Activated naive CD8-positive, alpha-beta T cell treated with anti-CD3 and anti-CD28 coated beads for 36 hours (primary cell): ENCODE measurements at regions not wholly inside any gene's neighbourhood (a gene's known extent, or its start where the extent isn't known, plus 50 kb on each side); places are given as distances from the start of the nearest gene placed in this dataset.

Experiments used
- DNase-seq: peaks from one replicate; pipeline ENCODE4 v3.0.0; 2021
- H3K27ac Mint-ChIP-seq: one replicate; pipeline ENCODE4 v1.8.0; 2022; ENCODE audit warnings: mild to moderate bottlenecking, moderate library complexity, mixed read lengths
- H3K27me3 Mint-ChIP-seq: one replicate; pipeline ENCODE4 v1.8.0; 2022; ENCODE audit warnings: mild to moderate bottlenecking, mixed read lengths
- H3K36me3 Mint-ChIP-seq: one replicate; pipeline ENCODE4 v1.8.0; 2021; ENCODE audit warnings: mild to moderate bottlenecking, mixed read lengths
- H3K4me1 Mint-ChIP-seq: one replicate; pipeline ENCODE4 v1.8.0; 2021; ENCODE audit warnings: mixed read lengths
- H3K4me3 Mint-ChIP-seq: one replicate; pipeline ENCODE4 v1.8.0; 2022; ENCODE audit warnings: mild to moderate bottlenecking, moderate library complexity, mixed read lengths
- H3K9me3 Mint-ChIP-seq: one replicate; pipeline ENCODE4 v1.8.0; 2022; ENCODE audit warnings: mixed read lengths

DNA sequence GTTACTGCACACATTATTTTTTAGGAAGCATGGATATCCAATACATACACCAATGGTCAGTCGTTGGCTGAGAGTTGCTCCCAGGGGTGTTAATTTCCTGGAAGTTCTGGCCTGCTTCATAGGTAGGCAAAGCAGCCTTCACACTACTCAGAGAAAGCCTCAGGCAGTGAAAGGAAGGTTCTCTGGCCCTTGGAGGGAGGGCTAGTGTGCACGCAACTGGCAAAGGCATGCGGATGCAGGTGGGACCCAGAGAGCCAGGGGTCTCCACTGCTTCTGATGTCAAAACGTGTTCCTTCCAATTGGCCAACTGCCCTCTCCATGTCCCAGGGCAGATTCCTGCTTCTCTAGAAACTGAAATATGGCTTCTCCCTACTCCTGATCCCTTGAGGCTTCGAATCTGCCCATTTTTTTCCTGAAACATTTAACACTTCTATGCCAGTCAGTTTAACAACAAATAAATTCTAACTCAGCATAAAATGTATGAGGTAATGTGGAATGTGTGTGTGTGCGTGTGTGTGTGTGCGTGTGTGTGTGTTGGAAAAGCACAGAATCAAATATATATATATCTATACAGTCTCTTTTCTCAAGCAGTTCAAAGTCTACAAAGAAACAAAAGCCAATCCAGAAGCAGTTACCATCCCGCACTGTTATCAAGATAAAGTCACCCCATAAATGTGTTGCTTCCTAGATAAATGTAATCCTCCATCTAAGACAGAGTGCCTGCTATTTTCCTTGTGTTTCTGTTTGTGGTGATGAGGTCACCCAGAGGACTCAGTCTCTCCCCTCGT, 94.0 kb upstream of the HIVEP1 start:
- no peaks in the 10 kb centered on the region for H3K27me3 Mint-ChIP-seq
- H3K4me3 Mint-ChIP-seq, result no peak overlapping the region
- peaks cover 3% of the 10 kb centered on the region for H3K4me1 Mint-ChIP-seq
- no peak for DNase-seq
- no peaks in the 10 kb centered on the region for H3K9me3 Mint-ChIP-seq
- no peak overlapping the region for H3K27ac Mint-ChIP-seq
- no peaks in the 10 kb centered on the region for H3K36me3 Mint-ChIP-seq

DNA sequence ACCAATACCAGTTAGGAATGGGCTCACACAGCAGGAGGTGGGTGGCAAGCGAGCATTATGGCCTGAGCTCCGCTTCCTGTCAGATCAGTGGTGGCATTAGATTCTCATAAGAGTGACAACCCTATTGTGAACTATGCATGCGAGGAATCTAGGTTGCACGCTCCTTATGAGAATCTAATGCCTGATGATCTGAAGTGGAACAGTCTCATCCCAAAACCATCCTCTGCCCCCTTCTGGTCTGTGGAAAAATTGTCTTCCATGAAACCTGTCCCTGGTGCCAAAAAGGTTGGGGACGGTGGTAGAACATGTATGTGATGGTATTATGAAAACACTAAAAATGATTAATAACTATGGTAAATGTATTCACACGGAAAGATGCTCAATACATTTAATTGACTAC, 99.7 kb upstream of the HIVEP1 start:
- no peak overlapping the region for H3K4me3 Mint-ChIP-seq
- H3K27me3 Mint-ChIP-seq, result no peaks in the 10 kb centered on the region
- no peak for DNase-seq
- no peaks in the 10 kb centered on the region for H3K36me3 Mint-ChIP-seq
- H3K4me1 Mint-ChIP-seq, result peaks cover 3% of the 10 kb centered on the region
- H3K27ac Mint-ChIP-seq, result no peak overlapping the region
- H3K9me3 Mint-ChIP-seq, result no peaks in the 10 kb centered on the region

DNA sequence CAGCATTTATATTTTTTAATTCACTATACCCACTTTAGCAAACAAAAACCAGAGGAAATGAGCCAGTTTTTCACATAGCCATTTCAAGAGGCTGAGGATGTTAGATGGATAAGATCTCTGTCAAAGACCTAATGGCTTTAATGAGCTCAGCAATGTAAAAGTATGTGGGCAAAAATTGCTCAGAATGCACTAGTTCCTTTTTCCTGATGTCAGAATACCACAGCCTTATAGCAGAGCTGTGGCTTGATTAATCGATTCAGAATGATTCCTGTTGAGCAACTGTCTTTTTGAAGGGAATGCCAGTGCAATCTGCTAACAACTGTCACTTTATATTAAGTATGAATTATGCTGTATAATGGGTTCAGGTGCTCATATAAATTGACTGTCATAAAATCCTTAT, 100.6 kb upstream of the HIVEP1 start:
- DNase-seq, result no peak
- H3K27me3 Mint-ChIP-seq, result no peaks in the 10 kb centered on the region
- H3K27ac Mint-ChIP-seq, result no peak overlapping the region
- H3K4me3 Mint-ChIP-seq, result no peak overlapping the region
- no peaks in the 10 kb centered on the region for H3K36me3 Mint-ChIP-seq
- peaks cover 3% of the 10 kb centered on the region for H3K4me1 Mint-ChIP-seq
- peaks cover 2% of the 10 kb centered on the region for H3K9me3 Mint-ChIP-seq

DNA sequence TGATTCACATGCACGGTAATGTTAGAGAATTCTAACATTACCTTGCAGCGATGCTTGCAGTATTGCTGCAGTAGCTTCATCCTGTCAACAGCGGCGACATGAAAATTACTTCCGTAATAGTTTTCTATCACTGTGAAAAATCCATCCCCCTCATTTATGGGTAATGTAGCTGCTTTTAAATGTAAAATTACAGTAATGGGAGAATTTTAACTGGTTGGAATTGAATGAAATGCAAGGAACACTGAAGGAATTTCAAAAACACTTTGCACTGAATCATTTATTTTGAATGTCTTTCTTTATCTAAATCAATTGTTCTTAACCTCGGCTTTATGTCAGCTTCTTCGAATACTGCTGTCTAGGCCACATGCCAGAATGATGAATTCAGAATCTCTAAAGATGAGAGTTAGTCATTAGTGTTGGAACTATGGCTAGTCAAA, 102.4 kb upstream of the HIVEP1 start:
- Mint-ChIP-seq H3K4me3 (no peak overlapping the region), H3K27me3 (no peaks in the 10 kb centered on the region), H3K9me3 (peaks cover 2% of the 10 kb centered on the region), H3K27ac (no peak overlapping the region), H3K4me1 (peaks cover 3% of the 10 kb centered on the region), H3K36me3 (no peaks in the 10 kb centered on the region)
- DNase-seq, result no peak

DNA sequence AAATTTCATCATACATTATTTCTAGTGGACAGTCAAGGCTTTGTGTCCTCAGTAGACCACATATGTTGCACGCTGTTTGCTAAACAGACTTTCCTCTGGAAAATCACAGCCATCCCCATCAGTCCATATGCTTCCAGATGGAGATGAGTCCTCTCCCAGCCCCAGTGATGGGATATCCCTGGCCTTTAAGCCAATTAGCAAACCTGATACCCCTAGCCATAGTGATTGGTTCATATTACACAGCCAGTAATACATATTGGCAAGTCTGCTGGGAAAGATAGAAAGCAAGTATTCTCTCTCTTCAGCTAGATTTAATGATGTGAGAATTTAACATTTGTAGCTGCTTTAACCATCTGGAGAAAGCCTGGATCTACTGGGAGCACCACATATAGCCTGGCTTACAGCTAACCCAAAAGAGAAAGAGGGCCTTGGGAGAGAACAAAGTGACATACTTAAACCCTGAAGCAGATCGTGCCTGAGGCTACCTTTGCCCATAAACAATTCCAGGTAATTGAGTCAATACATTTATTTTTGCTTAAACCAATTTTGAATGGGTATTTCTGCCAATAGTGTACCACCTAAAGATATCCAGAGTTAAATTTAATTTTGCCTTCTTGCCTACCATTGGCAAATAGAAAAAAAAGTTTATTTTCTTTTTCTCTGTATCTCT, 103.5 kb upstream of the HIVEP1 start:
- no peak for DNase-seq
- no peaks in the 10 kb centered on the region for H3K36me3 Mint-ChIP-seq
- peaks cover 2% of the 10 kb centered on the region for H3K9me3 Mint-ChIP-seq
- H3K27me3 Mint-ChIP-seq, result no peaks in the 10 kb centered on the region
- peaks cover 3% of the 10 kb centered on the region for H3K4me1 Mint-ChIP-seq
- H3K4me3 Mint-ChIP-seq, result no peak overlapping the region
- H3K27ac Mint-ChIP-seq, result no peak overlapping the region

DNA sequence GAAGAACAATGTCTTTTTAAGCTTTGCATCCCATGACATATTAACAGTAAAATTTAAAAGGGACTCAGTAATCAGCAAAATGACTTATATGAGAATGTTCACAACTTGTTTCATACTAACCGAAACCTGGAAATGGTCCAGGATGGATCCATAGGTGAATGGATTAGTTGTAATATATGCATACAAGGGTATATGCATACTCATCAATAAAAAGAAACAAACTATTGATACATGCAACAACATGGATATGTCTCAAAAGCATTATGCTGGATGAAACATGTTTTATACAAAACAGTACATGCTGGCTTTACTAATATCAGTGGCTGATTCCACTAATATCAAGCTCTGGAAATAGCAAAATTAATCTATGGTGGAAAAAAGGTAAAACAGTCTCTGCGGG, 108.5 kb upstream of the HIVEP1 start:
- Mint-ChIP-seq H3K9me3 (peaks cover 6% of the 10 kb centered on the region), H3K27me3 (no peaks in the 10 kb centered on the region)
- DNase-seq, result no peak

DNA sequence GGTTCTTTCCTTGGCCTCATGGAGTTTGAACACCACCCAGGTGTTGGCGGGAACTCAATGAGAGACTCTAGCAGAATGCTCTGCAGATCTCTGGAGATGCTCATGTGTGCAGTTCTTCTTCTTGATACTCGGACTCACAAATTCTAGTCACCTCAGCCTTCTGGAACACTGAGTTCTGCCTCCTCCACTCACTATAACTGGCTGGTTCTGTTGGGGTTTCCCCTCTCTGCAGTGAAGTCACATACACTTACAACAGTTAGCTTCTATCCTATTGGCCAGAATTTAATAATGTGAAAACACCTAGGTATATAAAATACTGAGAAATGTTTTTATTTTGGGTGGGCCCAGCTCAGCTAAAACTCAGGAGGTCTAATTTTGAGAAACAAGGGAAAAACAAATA, 109.6 kb upstream of the HIVEP1 start:
- peak overlapping the region; percentile 11 for H3K27ac Mint-ChIP-seq
- H3K27me3 Mint-ChIP-seq, result no peaks in the 10 kb centered on the region
- H3K4me3 Mint-ChIP-seq, result no peak overlapping the region
- peaks cover 19% of the 10 kb centered on the region for H3K4me1 Mint-ChIP-seq
- no peak for DNase-seq
- peaks cover 3% of the 10 kb centered on the region for H3K36me3 Mint-ChIP-seq
- H3K9me3 Mint-ChIP-seq, result peaks cover 6% of the 10 kb centered on the region

More for the DNA sequence above, 108.5 kb upstream of the HIVEP1 start:
- H3K4me1 Mint-ChIP-seq, result peaks cover 19% of the 10 kb centered on the region
- H3K27ac Mint-ChIP-seq, result no peak overlapping the region
- no peak overlapping the region for H3K4me3 Mint-ChIP-seq
- H3K36me3 Mint-ChIP-seq, result peaks cover 3% of the 10 kb centered on the region

DNA sequence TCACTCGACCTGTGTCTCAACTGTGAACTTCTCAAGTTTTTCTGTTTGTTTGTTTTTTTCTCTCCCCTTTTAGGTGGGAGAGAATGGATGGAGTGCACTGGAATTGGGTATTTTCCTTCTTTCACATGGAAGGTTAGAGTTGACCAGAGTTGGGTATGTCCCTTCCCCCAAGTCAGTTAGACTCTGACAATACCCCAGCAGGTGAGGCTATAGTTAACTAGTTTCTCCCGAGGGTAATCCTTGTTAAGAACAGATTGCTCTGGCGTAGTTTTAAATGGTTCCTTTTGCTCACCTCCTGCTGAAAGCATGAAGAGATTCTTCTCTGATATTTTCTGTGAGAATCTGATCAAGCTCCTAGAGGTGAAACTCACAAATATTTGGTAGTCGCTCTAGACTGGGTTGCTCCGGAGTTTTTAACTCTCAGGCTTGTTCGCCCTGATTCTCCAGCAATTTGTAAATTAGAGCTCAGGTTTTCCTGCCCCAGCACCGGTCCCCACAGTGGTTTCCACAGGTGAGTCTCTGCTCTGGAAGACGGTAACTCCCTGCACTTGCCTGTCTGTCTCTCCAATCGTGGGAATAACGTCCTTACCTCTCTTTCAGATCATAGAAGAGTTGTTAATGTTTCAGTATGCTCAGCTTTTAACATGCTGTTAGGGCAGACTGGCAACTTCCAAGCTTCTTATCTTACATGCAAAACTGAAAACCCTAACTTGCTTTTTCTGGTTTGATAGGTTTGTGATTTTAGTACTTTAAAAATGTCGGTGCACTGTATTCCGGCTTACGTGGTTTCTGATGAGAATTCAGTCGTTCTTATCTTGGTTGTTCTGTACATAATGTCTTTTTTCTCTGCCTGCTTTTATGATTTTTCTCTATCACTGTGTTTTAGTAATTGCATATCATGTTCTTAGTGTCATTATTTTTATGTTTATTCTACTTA, 111.2 kb upstream of the HIVEP1 start:
- peaks cover 4% of the 10 kb centered on the region for H3K9me3 Mint-ChIP-seq
- no peak for DNase-seq
- peaks cover 3% of the 10 kb centered on the region for H3K36me3 Mint-ChIP-seq
- peak overlapping the region; percentile 53 for H3K4me3 Mint-ChIP-seq
- no peaks in the 10 kb centered on the region for H3K27me3 Mint-ChIP-seq
- peaks cover 19% of the 10 kb centered on the region for H3K4me1 Mint-ChIP-seq
- no peak overlapping the region for H3K27ac Mint-ChIP-seq

DNA sequence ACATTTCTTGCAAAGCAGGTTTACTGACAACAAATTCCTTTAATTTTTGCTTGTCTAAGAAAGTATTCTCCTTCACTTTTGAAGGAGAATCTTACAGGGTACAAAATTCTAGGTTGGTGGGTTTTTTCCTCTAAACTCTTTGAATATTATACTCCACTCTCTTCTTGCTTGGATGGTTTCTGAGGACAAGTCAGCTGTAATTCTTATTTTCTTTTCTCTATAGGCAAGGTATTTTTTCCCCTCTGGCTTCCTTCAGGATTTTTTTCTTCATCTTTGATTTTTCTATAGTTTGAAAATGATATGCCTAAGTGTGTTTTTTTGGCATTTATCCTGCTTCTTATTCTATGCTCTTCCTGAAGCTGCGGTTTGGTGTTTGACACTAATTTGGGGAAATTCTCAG, 112.5 kb upstream of the HIVEP1 start:
- Mint-ChIP-seq H3K4me3 (no peak overlapping the region), H3K27me3 (no peaks in the 10 kb centered on the region), H3K9me3 (peaks cover 6% of the 10 kb centered on the region), H3K27ac (no peak overlapping the region), H3K4me1 (peaks cover 19% of the 10 kb centered on the region), H3K36me3 (peaks cover 3% of the 10 kb centered on the region)
- DNase-seq, result no peak

DNA sequence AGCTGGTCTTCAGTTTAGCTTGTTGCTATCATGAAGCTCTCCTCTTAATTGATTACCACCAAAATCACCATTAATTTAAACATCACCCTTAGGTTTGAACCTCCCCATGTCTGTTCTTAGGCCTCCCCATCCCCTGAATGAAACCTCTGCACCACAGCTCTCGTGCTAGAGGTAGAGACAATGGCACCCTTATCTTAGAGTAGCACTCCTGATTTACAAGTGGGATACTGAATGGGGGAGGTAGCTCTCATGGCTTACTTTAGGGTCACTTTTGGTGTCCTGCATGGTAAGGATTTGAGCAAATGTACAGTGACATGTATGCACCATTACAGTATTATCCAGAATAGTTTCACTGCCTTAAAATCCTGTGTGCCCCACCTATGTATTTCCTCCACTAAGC, 115.6 kb upstream of the ADTRP start:
- Mint-ChIP-seq H3K9me3 (peaks cover 6% of the 10 kb centered on the region), H3K27ac (no peak overlapping the region), H3K4me3 (no peak overlapping the region), H3K4me1 (no peaks in the 10 kb centered on the region), H3K36me3 (no peaks in the 10 kb centered on the region), H3K27me3 (no peaks in the 10 kb centered on the region)
- DNase-seq, result no peak

DNA sequence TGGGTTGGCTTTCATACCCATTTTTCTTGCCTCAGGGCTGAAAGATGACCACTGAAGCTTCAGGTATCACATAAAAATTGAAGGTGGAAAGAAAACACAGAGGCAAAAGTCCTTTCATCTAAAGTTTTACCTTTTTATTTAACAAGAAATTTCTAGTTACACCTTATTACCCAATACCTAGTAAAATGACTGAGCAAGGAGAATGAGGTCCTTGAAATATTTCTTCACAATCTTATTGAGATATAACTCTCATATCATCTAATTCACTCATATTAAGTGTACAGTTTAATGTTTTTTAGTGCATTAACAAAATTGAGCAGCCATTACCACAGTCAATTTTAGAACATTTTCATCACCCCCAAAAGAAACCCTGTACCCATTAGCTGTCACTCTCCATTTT, 112.9 kb upstream of the ADTRP start:
- H3K27ac Mint-ChIP-seq, result no peak overlapping the region

DNA sequence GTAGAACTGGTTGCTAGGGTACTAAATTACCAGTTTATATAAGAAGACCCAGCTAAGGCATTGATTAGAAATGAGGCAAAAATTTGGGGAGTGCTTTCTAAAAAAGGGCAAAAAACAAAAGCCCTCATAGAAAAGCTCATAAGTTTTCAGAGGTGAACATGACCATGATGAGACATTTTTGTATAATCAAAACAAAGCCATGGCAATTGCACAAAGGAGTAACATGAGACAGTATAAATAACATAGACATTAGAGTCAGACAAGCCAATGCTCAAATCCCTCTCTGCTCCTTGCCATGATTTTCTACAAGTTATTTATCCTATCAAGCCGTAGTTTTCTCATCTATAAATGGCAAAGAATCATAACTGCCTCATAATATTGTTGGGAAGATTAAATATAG, 112.2 kb upstream of the ADTRP start:
- peaks cover 11% of the 10 kb centered on the region for H3K9me3 Mint-ChIP-seq
- H3K36me3 Mint-ChIP-seq, result no peaks in the 10 kb centered on the region
- DNase-seq, result no peak
- H3K27ac Mint-ChIP-seq, result no peak overlapping the region
- H3K4me3 Mint-ChIP-seq, result no peak overlapping the region
- no peaks in the 10 kb centered on the region for H3K27me3 Mint-ChIP-seq
- no peaks in the 10 kb centered on the region for H3K4me1 Mint-ChIP-seq

More for the DNA sequence above, 112.9 kb upstream of the ADTRP start:
- Mint-ChIP-seq H3K4me1 (no peaks in the 10 kb centered on the region), H3K4me3 (no peak overlapping the region), H3K36me3 (no peaks in the 10 kb centered on the region), H3K9me3 (peaks cover 6% of the 10 kb centered on the region), H3K27me3 (no peaks in the 10 kb centered on the region)
- DNase-seq, result no peak

DNA sequence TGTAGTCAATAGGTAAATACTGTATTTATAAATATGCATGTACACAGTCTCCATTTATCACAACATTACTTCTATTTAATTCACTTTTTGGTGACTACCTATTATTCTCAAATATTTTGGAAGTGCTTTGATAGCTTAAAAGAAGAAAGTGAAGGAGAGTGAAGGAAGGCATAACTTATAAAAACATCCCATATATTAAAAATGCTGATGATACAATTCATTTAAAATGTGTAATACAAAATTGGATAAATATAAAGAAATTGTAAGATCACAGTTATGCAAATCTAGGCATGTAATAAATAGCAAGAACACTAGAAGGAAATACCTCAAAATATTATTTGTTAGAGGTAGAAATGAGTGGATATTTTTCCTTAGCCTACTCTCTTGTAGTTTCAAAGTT, 111.6 kb upstream of the ADTRP start:
- H3K9me3 Mint-ChIP-seq, result peaks cover 11% of the 10 kb centered on the region
- no peaks in the 10 kb centered on the region for H3K27me3 Mint-ChIP-seq
- no peak for DNase-seq
- no peaks in the 10 kb centered on the region for H3K36me3 Mint-ChIP-seq
- H3K27ac Mint-ChIP-seq, result no peak overlapping the region
- no peak overlapping the region for H3K4me3 Mint-ChIP-seq
- peaks cover 2% of the 10 kb centered on the region for H3K4me1 Mint-ChIP-seq

DNA sequence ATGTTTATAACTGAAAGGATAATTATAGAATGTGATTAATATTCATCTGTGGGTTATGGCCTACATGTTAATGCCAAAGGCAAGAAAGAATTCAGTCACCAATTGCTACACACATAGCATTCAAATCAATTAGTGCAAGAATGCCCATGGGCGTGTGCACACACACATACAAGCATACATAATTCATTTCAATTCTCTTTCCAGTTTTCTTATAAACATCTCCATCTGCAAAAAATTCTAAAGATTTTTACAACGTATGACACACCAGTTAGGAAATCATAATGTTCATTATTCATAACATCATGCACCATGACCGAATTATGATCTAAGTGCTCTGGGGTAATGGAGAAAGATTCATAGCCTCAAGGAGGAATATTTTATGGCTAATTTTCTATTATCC, 111.0 kb upstream of the ADTRP start:
- Mint-ChIP-seq H3K4me3 (no peak overlapping the region), H3K9me3 (peaks cover 11% of the 10 kb centered on the region), H3K36me3 (no peaks in the 10 kb centered on the region), H3K4me1 (peaks cover 6% of the 10 kb centered on the region), H3K27ac (no peak overlapping the region), H3K27me3 (no peaks in the 10 kb centered on the region)
- no peak for DNase-seq

DNA sequence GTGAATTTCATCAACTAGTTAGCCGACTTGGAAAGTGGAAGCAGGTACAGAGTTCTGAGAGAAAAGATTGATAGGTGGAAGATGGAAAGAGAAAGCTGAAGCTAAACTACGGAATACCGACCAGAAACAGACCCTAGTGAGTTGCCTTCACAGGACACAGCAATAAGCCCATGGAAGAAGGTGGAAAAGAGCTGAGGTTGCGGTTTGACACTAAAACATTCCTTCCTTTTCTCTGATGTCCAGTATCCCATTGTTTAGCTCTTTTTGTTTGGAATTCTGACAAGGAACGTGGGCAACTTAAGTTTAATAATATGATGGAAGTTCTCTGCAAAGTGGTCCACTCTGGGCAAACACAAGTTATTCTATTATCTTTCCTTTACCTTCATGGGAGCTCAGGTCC, 110.1 kb upstream of the ADTRP start:
- no peak overlapping the region for H3K27ac Mint-ChIP-seq
- peaks cover 11% of the 10 kb centered on the region for H3K9me3 Mint-ChIP-seq
- no peaks in the 10 kb centered on the region for H3K36me3 Mint-ChIP-seq
- H3K4me1 Mint-ChIP-seq, result peaks cover 6% of the 10 kb centered on the region
- DNase-seq, result no peak
- no peaks in the 10 kb centered on the region for H3K27me3 Mint-ChIP-seq
- H3K4me3 Mint-ChIP-seq, result no peak overlapping the region
